GM12878 (cell line): ENCODE measurements at regions not wholly inside any gene's neighbourhood (a gene's known extent, or its start where the extent isn't known, plus 50 kb on each side); places are given as distances from the start of the nearest gene placed in this dataset.

Source experiments
- ATAC-seq: fragments of 200-7000 bp; cut with Tn5 transposase; 3 replicates; pipeline ENCODE4 v1.9.1; 2020; ENCODE audit warnings: mild to moderate bottlenecking, moderate library complexity
- BruUV-seq: library from RNA; stranded (reverse); fragments of 400-500 nt; replicated peaks from 2 replicates; lab custom pipeline; 2021; lab: Mats Ljungman, UMichigan
- CTCF ChIA-PET: fragments of 300-600 bp; sonication (Branson Sonifier 250); formaldehyde crosslinking; extraction: SDS; loops from one replicate; lab custom pipeline; 2021; ENCODE audit warnings: inconsistent platforms; lab: Yijun Ruan, JAX
- POLR2A ChIA-PET: fragments of 350-600 bp; formaldehyde crosslinking; extraction: SDS; loops from one replicate; lab custom pipeline; 2021; ENCODE audit warnings: inconsistent platforms; lab: Charles Lee
- RAD21 ChIA-PET: fragments of 300-600 bp; sonication (Branson Sonifier 250); formaldehyde crosslinking; loops from one replicate; lab custom pipeline; 2023; ENCODE audit warnings: antibody characterized with exemption; ENCODE audit not compliant: unreplicated experiment; lab: Charles Lee
- SMC1A ChIA-PET: fragments of 300-600 bp; sonication (Branson Sonifier 250); formaldehyde crosslinking; loops from one replicate; lab custom pipeline; 2023; ENCODE audit not compliant: unreplicated experiment, uncharacterized antibody; lab: Charles Lee
- DNase-seq: peaks from one replicate; pipeline ENCODE4 v3.0.0-alpha.2; 2011; ENCODE audit warnings: low read depth, low spot score
- FAIRE-seq: peaks from 3 replicates; lab custom pipeline; 2011; peaks lifted over from hg19 to GRCh38; lab: Jason Lieb, UNC
- H2AFZ ChIP-seq: 2 replicates; pipeline ENCODE4 v1.6.0; 2011; ENCODE audit warnings: low read depth, low read length, control low read depth; ENCODE audit not compliant: control insufficient read depth
- H3K27ac ChIP-seq: 2 replicates; pipeline ENCODE4 v1.5.1; 2011; ENCODE audit warnings: control low read depth; ENCODE audit not compliant: control insufficient read depth, insufficient read depth
- H3K27me3 ChIP-seq, 2 experiments: replicated peaks in 1 of 2; 2 replicates each; pipeline versions ENCODE4 v1.6.0 to v1.6.1; 2011; ENCODE audit warnings: low read length in 1 of 2; ENCODE audit not compliant: control insufficient read depth in 2 of 2, insufficient read depth in 2 of 2
- H3K36me3 ChIP-seq, 2 experiments: 2 replicates each; pipeline ENCODE4 v1.5.1; 2011; ENCODE audit warnings: low read length in 1 of 2; ENCODE audit not compliant: control insufficient read depth in 2 of 2, insufficient read depth in 2 of 2
- H3K4me1 ChIP-seq: 2 replicates; pipeline ENCODE4 v1.6.1; 2011; ENCODE audit warnings: mild to moderate bottlenecking, low read length, moderate library complexity, mixed read lengths; ENCODE audit not compliant: control insufficient read depth, insufficient read depth
- H3K4me2 ChIP-seq: 2 replicates; pipeline ENCODE4 v1.6.0; 2011; ENCODE audit warnings: control low read depth; ENCODE audit not compliant: control insufficient read depth, insufficient read depth
- H3K4me3 ChIP-seq: fragments of 200-600 bp; sonication (generic); 2 replicates; pipeline ENCODE4 v1.5.1; 2016
- H3K79me2 ChIP-seq: 2 replicates; pipeline ENCODE4 v1.6.0; 2011; ENCODE audit warnings: low read length; ENCODE audit not compliant: control insufficient read depth, insufficient read depth
- H3K9ac ChIP-seq: 2 replicates; pipeline ENCODE4 v1.8.0; 2011; ENCODE audit warnings: low read length, control low read depth, mixed read lengths; ENCODE audit not compliant: control insufficient read depth, insufficient read depth
- H3K9me3 ChIP-seq: replicated peaks from 3 replicates; pipeline ENCODE4 v1.5.1; 2011; ENCODE audit warnings: mild to moderate bottlenecking, low read length; ENCODE audit not compliant: control insufficient read depth, insufficient read depth
- H4K20me1 ChIP-seq: 2 replicates; pipeline ENCODE4 v1.6.0; 2011; ENCODE audit not compliant: control insufficient read depth, insufficient read depth
- EED ChIP-seq: sonication (generic); IDR thresholded peaks from 2 replicates; pipeline ENCODE4 v1.6.1; 2016; ENCODE audit warnings: antibody characterized with exemption, low read depth
- ELK1 ChIP-seq: IDR thresholded peaks from 2 replicates; pipeline ENCODE4 v1.6.1; 2012; ENCODE audit warnings: low read depth, low read length, improper control_type of control experiment
- ESRRA ChIP-seq: IDR thresholded peaks from 2 replicates; pipeline ENCODE4 v1.6.1; 2012; ENCODE audit warnings: mild to moderate bottlenecking, low read length, improper control_type of control experiment
- FOS ChIP-seq: IDR thresholded peaks from 3 replicates; pipeline ENCODE4 v1.6.1; 2011; ENCODE audit warnings: borderline replicate concordance; ENCODE audit not compliant: insufficient read length; ENCODE audit errors: extremely low read depth
- GATAD2B ChIP-seq: fragments of 450-650 bp; conservative IDR thresholded peaks from 2 replicates; pipeline ENCODE4 v1.6.1; 2017; ENCODE audit warnings: low read depth, mild to moderate bottlenecking, moderate library complexity
- HDGF ChIP-seq: fragments of 450-650 bp; IDR thresholded peaks from 2 replicates; pipeline ENCODE4 v1.6.1; 2016; ENCODE audit warnings: antibody characterized with exemption
- MXI1 ChIP-seq: fragments of 150-350 bp; IDR thresholded peaks from 2 replicates; pipeline ENCODE4 v1.6.1; 2011; ENCODE audit warnings: low read depth, mild to moderate bottlenecking, inconsistent platforms, low read length, improper control_type of control experiment
- NR2F1 ChIP-seq: fragments of 450-650 bp; conservative IDR thresholded peaks from 2 replicates; pipeline ENCODE4 v1.6.1; 2017; ENCODE audit warnings: mild to moderate bottlenecking
- RUNX3 ChIP-seq: IDR thresholded peaks from 2 replicates; pipeline ENCODE4 v1.6.1; 2012; ENCODE audit warnings: low read length, inconsistent platforms
- SMAD1 ChIP-seq: fragments of 450-650 bp; IDR thresholded peaks from 2 replicates; pipeline ENCODE4 v1.6.1; 2018; ENCODE audit warnings: mild to moderate bottlenecking, low read depth; ENCODE audit not compliant: partially characterized antibody
- ZNF592 ChIP-seq: fragments of 450-650 bp; IDR thresholded peaks from 2 replicates; pipeline ENCODE4 v1.6.1; 2017; ENCODE audit warnings: mild to moderate bottlenecking, moderate library complexity
- WGBS: methylation state at CpG from one replicate; pipeline ENCODE4 v1.1.6; 2016; ENCODE audit warnings: low lambda C conversion rate; ENCODE audit not compliant: insufficient replicate concordance, insufficient coverage; ENCODE audit errors: missing lambda C conversion rate; 5-methylcytosine and 5-hydroxymethylcytosine counted together
- in situ Hi-C: fragments of 300-500 bp; cut with MboI; formaldehyde crosslinking; loops from 9 replicates; pipeline ENCODE4 v1.14.3; 2018; ENCODE audit warnings: mixed read lengths
- intact Hi-C: fragments of 100-400 bp; cut with micrococcal nuclease; formaldehyde crosslinking; loops from one replicate; pipeline ENCODE4 v1.14.2; 2022; ENCODE audit not compliant: unreplicated experiment
- TF ChIP-seq, protein P1 (sequence below): fragments of 450-650 bp; IDR thresholded peaks from 2 replicates; pipeline ENCODE4 v1.6.1; 2017; ENCODE audit warnings: mild to moderate bottlenecking, low read depth, inconsistent platforms; ENCODE audit not compliant: poor library complexity, severe bottlenecking

GRCh38 chr3:181459516-181459915, 252.2 kb upstream of the SOX2 start:
- no peaks in the 10 kb centered on the region for H3K36me3 ChIP-seq
- no peak for DNase-seq
- ChIA-PET CTCF (no interaction called here), SMC1A (no interaction called here), POLR2A (no interaction called here), RAD21 (no interaction called here)
- TF ChIP-seq RUNX3 (no peak), ELK1 (no peak)
- H3K27me3 ChIP-seq, result no peaks in the 10 kb centered on the region
- BruUV-seq, result no TSS peak
- no peak overlapping the region for H3K9ac ChIP-seq
- H3K4me1 ChIP-seq, result no peaks in the 10 kb centered on the region
- no peaks in the 10 kb centered on the region for H3K9me3 ChIP-seq
- no peak overlapping the region for H3K4me2 ChIP-seq
- H3K4me3 ChIP-seq, result no peak overlapping the region
- intact Hi-C loops, result no loop called here
- H3K27ac ChIP-seq, result no peak overlapping the region
- no peak overlapping the region for H2AFZ ChIP-seq
- in situ Hi-C loops, result no loop called here
- no peaks in the 10 kb centered on the region for H3K79me2 ChIP-seq
- ATAC-seq, result no peak
- 0% methylated on average over 2 of the region's 2 CpGs for WGBS
- FAIRE-seq, result no peak
- no peaks in the 10 kb centered on the region for H4K20me1 ChIP-seq

DNA sequence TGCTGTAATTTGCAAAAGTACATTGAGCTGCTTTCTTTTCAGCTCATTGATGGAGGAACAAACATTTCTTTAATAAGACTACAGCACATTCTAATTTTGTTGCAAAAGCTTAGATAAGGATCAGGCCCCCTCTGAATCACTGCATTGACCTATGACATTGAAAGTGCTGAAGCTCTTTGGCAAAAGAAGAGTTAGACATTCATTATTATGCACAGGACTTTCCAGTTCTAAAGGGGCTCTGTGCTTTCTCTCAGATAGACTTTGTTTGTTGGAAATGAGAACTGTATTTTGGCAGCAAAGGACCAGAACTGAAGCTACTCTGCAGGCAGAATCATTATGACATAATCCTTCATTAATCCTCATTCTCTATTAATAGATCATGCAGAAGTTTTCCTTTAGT, 252.9 kb upstream of the SOX2 start:
- no TSS peak for BruUV-seq
- ATAC-seq, result no peak
- in situ Hi-C loops, result no loop called here
- H3K27ac ChIP-seq, result no peak overlapping the region
- H3K9me3 ChIP-seq, result no peaks in the 10 kb centered on the region
- H3K4me1 ChIP-seq, result no peaks in the 10 kb centered on the region
- DNase-seq, result no peak
- intact Hi-C loops, result no loop called here
- FAIRE-seq, result no peak
- H3K27me3 ChIP-seq, result no peaks in the 10 kb centered on the region
- H3K36me3 ChIP-seq, result no peaks in the 10 kb centered on the region
- H2AFZ ChIP-seq, result no peak overlapping the region
- RAD21 ChIA-PET, result no interaction called here
- no peaks in the 10 kb centered on the region for H3K79me2 ChIP-seq
- H3K9ac ChIP-seq, result no peak overlapping the region
- POLR2A ChIA-PET, result no interaction called here
- no peak overlapping the region for H3K4me3 ChIP-seq
- SMC1A ChIA-PET, result interaction anchor here (0.7 kb wide), 1 partner anchor 47 kb away, joined by 3 read pairs; no protein-coding TSS in a partner anchor
- TF ChIP-seq NR2F1 (no peak), EED (no peak), SMAD1 (no peak), ZNF592 (no peak), ESRRA (no peak), GATAD2B (no peak), MXI1 (no peak), FOS (no peak), HDGF (no peak)
- TF ChIP-seq, protein P1, sequence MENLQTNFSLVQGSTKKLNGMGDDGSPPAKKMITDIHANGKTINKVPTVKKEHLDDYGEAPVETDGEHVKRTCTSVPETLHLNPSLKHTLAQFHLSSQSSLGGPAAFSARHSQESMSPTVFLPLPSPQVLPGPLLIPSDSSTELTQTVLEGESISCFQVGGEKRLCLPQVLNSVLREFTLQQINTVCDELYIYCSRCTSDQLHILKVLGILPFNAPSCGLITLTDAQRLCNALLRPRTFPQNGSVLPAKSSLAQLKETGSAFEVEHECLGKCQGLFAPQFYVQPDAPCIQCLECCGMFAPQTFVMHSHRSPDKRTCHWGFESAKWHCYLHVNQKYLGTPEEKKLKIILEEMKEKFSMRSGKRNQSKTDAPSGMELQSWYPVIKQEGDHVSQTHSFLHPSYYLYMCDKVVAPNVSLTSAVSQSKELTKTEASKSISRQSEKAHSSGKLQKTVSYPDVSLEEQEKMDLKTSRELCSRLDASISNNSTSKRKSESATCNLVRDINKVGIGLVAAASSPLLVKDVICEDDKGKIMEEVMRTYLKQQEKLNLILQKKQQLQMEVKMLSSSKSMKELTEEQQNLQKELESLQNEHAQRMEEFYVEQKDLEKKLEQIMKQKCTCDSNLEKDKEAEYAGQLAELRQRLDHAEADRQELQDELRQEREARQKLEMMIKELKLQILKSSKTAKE, result no peak
- CTCF ChIA-PET, result no interaction called here
- no peaks in the 10 kb centered on the region for H4K20me1 ChIP-seq
- H3K4me2 ChIP-seq, result no peak overlapping the region
